Stimulated activated CD4-positive, alpha-beta T cell treated with anti-CD3 and anti-CD28 coated beads, Interleukin-12 subunit alpha, Interleukin-12 subunit beta, amount 100 ng/mL, for 4 hours (primary cell): ENCODE measurements at regions not wholly inside any gene's neighbourhood (a gene's known extent, or its start where the extent isn't known, plus 50 kb on each side); places are given as distances from the start of the nearest gene placed in this dataset.

Source experiments
- DNase-seq: peaks from one replicate; pipeline ENCODE4 v3.0.0-alpha.2; 2020

DNA sequence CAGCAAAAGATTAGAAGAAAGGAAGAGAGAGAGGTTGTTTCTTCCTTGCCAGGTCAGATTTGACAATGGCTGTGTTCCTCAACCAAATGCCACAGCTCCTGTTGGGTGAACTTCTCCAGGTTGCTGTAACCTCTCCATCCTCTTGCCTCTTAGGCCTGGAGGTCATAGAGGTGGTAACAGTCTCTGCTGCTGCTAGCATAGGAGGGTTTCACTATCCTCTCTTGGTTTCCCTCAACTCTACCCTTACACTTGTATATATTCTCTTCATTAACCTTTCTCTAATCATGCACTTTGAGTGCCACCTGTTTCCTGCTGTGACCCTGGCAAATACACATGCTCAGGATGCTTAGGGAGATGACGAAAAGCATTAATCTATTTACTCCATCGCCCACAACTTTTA is 67.7 kb upstream of the HIF1A start:
- DNase-seq: no peak

DNA sequence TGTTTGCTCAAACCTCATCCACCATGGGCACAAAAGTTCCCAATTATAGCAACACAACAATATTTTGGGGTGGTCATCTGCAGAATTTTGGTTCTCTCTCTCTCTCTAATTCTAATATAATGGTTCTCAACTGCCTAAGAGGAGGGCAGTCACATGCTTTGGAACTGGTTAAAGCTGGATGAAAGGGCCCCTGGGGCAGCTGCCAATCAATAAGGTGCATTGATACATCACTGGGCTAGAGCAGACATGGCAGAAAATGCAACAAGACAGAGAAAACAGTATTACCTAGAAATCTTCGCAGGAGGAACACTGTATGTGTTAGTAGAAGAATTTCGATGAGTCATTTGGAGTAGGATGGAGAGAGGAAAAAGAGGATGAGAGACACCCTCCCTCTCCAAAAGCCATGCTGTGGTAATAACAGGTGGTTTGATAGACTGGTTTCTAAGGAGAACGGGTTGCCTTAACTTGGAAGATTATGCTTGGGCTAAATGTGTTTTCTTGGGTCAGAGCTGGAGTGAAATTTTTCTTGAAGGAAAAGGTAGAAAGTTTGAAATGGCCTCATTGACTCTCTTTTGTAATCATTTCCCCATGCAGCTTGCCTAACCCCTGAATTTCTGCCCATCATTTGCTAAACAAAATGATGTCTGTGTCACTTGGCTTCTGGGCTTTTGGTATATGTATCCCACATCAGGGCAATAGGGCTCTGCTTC is 67.1 kb upstream of the HIF1A start:
- DNase-seq: no peak

DNA sequence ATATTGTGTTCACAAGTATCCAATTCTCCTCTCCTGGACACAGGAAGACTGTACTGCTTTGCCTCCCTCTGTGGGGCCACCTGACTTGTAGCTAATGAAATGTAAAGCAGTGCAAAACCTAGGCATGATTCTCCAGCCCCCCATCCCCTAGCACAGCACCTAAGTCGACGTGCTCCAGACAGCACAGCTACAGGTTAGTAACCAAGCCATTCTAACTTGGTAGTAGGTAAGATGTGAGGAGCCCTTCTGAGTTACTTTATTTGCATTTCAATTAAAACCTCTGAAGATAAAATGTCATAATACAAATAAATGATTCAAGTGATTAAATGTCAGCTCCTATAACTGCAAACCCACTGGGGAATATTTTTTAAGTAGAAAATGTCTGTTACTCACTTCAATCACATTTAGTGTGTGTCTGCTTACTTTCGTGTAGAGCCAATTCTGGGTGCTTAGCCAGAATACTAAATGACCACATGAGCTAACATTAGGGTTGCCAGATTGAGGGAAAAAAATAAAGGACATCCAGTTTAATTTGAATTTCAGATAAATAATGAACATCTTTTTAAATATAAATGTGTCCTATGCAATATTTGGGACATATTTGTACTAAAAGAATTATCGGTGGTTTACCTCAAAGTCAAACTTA is 64.8 kb upstream of the HIF1A start:
- no peak for DNase-seq

DNA sequence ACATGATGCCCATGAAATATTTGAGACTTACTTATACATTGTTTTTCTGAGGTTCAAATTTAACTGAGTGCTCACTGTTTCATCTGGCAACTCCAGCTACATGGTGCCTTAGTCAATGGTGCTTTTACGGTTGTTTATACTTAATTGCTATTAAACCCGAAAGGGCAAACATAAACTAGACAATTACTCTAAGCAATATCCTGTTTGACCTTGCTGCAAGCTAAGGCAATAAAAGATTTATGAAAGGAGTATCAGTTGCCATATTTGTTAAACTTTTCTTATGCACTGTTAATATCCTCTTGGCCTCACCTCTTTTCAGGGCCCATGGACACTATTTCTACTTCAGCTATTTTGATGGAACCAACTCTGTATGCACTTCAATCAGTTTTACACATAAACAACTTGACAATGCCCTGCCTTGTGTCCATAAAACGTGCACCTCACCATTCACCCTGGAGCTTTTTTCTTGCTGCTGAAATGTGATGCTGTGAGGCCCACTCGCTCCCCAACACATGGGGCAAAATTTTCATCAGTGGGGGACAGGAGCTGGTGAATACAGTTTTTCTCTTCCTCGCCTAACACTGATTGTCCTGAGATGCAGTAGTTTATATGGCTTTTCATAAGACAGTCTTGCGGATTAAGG is 64.1 kb upstream of the HIF1A start:
- no peak for DNase-seq

DNA sequence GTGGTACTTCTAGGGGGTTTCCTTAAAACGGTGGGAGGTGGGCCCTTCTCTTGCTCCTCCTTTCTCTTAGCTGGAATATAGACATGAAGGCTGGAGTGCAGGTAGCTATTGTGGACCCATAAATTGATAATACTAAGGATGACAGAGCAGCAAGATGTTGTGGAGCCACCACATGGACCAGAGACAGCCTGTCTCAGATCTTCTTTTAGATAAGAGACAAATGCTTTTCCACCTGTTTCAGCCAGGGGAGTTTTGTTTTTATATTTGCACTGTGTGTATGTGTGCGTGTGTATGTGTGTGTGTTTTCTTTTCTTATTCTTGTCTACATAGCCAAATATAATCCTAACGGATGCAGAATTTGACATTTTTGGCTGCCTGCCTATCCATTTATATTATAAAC is 62.9 kb upstream of the HIF1A start:
- DNase-seq: no peak

DNA sequence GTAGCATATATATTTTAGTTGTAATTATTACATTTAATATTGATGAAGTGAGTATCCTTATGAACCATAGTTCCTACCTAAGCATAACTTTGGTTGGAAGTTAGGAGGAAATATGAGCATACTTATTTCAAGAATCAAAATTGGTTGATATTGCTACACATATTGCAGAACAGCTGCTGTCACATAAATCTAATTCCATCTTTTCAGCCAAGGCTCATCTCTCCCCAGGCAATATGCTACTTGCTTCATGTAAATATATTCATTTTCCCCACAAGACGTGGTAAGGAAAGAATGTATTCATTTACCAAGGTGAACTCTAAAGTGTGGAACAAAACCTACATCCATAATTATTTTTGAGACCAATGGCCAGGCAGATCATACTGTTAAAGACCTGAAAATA is 62.5 kb upstream of the HIF1A start:
- no peak for DNase-seq

DNA sequence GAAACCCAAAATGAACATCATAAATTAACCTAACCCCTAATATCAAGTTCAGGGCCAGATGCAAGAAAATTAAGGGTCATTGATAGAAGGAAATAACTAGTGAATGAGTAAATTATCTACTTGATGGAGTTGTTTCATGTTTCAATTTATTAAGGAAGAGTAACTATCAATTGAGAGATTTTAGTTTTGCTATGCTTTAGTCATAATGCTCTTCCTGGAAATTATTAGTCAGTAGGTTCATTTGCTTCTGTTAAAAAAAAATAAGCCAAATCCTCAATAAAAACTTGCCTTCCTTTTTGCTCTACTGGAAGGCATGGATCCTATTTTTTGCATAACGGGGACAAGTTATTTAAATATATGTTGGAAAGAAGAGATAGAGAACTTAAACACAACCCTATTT is 59.0 kb upstream of the HIF1A start:
- DNase-seq: no peak

DNA sequence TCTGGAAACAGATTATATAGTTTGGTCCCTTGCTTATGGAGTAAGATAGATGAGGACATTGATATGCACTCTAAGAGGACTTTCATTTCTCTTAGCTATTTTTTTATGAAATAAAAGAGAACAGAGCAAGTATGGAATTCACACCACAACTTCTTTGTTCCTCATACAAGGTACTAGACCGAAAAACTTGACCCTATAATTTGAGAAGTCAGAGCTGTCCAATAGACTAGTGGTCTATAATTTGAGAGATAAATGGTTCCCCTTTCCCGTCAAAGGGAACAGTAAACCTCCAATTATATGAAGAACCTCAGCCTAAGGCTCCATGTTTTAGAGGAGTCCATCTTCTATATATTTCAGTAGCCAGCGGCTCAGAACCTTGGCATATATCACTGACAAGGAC is 58.5 kb upstream of the HIF1A start:
- no peak for DNase-seq

DNA sequence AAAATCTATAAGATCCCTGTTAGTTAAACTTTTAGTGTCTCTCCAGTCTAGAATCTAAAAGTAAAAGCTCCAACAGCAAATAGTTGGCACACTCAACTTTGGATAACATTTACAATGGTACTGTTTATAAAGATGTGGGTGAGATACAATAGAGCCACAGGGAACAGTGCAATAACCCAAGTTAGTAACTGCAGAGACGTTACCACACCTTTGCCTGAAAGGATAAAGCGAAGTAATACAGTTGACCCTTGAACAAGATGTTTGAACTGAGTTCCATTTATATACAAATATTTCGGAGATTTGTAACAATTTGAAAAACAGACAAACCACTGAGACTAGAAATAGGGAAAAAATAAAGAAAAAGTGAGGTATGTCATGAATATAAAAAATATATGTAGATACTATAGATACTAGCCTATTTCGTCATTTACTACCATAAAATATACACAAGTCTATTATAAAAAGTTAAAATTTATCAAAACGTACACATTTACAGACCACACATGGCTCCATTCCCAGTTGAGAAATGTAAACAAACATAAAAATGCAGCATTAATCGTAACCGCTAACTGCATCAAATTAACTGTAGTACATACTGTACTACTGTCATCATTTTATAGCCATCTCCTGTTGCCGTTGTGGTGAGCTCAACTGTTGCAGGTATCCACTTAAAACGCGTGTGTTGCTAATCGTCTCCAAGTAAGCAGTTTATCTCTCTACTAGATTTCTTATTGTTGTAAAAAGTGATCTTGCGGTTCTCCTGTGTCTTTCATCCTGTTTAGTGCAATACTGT is 56.5 kb upstream of the HIF1A start:
- DNase-seq: no peak

DNA sequence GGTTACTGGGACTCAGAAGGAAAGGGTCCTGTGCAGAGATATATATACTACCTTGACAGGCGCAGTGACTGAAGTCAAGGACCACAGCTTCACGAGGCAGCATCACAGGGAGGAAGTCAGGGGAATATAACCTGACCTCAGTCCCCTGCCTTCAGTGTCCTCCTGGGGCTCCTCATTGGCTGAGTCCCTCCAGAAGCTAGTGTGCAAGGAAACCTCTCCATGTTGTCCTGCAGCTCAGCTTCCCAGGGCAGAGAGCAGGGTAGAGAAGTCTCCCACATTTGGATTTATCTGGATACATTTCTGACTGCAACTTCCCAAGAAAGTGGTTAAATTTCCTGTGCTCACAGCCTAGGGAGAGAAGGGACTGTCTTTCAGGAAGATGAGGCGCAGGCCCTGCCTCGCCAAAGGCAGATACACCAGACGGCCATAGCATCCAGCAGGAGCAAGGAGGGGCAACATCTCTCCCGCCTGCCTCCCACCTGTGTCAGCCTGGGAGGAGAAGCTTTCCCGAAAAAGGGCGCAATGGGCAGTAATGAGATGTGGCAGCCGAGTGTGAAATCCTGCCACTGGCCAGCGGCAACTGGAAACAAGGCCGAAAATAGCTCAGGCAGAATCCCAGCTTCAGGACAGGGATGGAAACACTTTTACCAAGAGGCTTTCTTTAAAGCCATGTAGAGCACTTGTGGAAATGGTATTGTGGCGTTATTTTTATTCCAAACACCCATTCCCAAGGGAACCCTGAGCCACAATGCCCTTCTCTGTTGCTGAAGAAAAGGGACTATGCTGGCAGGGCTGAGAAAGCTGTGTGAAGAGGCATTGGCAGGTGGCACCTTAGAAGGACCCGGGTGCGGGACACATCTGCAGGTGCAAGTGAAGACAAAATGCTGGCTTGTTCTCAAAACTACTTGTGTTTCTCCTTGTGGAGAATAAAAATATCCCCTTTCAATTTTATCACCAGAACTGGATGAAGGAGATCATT is 54.9 kb upstream of the HIF1A start:
- no peak for DNase-seq

DNA sequence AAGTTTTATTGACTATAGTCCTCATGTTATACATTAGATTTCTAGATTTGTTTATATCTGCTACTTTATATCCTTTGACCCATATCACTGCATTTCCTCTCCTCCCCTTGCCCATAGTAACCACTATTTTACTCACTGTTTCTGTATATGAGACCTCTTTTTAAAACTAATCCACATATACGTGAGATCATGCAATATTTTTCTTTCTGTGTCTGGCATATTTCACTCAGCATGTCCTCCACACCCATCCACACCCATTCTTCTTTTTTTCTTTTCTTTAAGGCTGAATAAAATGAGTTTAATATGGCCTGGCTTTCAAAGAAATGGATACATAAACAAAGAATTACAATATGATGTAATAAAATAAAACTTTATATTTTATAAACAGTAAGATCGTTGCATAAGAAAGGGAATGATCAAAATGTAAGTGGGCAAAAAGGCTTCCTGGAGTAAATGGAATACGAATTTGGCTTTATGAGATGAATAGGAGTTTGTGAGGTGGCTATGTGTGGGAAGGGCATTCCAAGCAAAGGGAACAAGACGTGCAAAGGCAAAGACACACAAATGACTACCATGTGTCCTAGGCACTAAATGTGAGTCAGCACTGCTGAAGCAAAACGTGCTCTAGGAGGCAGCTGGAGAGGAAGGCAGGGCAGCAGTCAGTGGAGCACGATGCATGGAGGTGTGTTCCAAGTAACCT is 53.2 kb upstream of the HIF1A start:
- DNase-seq: no peak

DNA sequence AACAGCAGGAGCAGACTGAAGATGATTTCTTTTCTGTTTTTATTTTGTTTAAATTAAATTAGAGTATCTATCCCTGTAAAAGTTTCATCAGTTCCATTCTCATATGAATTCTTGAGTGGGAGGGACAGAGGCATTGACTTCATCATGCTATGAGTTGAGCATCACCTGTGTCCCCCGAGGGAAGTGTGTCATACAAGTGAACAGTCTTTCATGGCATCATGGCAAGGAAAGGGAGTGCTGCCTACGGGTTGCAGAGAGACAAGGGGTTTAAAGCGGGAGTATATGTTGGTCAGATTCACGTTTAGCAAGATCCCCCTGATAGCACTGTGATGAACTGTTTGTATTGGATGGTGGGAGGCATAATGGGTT is 52.7 kb upstream of the HIF1A start:
- DNase-seq: no peak

DNA sequence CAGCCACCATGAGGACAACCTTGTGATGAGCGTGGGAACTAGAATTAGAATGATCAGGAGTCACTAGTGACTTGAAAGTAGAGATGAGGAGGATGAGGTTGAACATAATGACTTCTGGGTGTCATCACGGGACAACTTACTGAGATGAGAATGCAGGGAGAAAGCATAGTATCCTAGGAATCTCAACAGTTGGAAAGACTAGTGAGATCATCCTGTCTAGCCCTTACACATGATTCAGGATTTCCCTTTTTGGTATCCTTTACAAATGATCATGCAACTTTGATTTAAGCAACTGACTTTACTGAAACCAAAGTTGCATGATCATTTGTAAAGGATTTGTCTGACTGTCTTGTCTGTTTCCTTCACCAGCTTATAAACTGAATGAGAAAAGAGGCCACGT is 51.8 kb upstream of the HIF1A start:
- DNase-seq: no peak

DNA sequence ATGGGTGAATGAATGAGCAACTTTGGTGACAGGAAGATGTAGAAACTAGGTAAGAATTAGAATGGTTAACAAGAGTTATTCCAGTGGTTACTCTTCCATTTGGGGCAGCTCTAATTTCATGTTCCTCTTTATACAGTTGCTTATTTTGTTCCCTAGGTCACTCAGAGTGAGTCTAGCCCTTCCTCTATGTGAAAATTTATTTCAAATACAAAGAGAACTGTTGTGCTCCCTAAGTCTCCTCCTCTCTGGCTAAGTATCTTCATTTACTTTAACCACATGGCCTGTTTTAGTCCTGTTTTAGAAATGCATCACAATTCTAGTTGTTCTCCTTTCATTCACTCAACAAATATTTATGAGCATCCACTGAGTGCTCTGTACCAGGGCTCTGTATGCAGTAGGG is 51.1 kb upstream of the HIF1A start:
- DNase-seq: no peak

DNA sequence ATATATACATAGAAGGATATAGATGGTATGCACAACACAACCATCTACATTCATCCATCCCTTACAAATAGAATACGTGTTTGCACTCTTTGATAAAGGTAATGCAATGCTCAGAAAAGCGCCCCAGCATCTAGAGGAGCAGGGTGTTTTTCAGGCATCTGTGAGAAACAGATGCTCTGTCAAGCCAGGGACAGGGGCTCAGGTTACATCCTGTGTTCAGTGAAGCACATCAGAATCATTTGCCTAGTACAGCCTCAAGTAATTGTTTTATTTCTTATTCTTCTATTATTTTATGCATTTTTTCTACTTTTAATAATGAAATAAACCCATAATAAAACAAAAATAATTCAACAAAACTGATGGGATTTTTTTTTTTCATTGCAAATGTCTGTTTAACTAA is 50.5 kb upstream of the HIF1A start:
- no peak for DNase-seq

DNA sequence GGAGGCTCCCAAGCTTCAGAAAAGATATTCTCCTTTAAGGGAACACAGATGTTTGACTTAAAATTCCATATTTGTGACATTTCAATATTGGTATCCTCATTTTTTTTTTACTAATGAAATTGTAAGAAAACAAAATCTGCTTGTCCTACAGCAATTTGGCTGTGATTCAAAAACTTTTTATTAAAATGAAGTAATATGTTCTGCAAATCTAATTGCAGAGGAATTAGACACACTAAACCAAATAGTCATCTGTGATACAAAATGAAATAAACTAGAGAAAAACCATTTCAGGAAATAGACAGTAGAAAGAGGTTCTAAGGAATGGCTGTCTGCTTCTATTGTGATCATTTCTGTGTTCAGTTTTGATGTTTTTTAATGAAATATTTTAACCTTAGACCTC is 50.1 kb upstream of the HIF1A start:
- DNase-seq: no peak
